Mucosa of descending colon (tissue), 3 donors: ENCODE measurements at regions not wholly inside any gene's neighbourhood (a gene's known extent, or its start where the extent isn't known, plus 50 kb on each side); places are given as distances from the start of the nearest gene placed in this dataset.

ENCODE experiments used
- ATAC-seq: fragments of 200-7000 bp; cut with Tn5 transposase; one replicate; pipeline ENCODE4 v1.9.1; 2020; ENCODE audit warnings: mild to moderate bottlenecking, moderate library complexity
- DNase-seq, 3 donors: peaks; one replicate each; pipeline ENCODE4 v3.0.0-alpha.2; 2020
- H3K36me3 ChIP-seq: fragments of 200-600 bp; one replicate; pipeline ENCODE4 v1.8.0; 2021; ENCODE audit warnings: low read depth, mild to moderate bottlenecking
- H3K4me1 ChIP-seq: fragments of 200-600 bp; one replicate; pipeline ENCODE4 v1.8.0; 2021; ENCODE audit warnings: low read depth, mild to moderate bottlenecking
- H3K4me3 ChIP-seq: fragments of 200-600 bp; one replicate; pipeline ENCODE4 v1.8.0; 2021; ENCODE audit warnings: mild to moderate bottlenecking
- H3K9me3 ChIP-seq: fragments of 200-600 bp; one replicate; pipeline ENCODE4 v1.8.0; 2021; ENCODE audit warnings: mild to moderate bottlenecking
- intact Hi-C, 2 donors: fragments of 100-400 bp; cut with DNase I in 1 of 2; cut with micrococcal nuclease in 1 of 2; formaldehyde crosslinking; loops; one replicate each; pipeline versions ENCODE4 v1.11.0 to v1.11.1; 2022; cut with DNase I, micrococcal nuclease
- TF ChIP-seq, protein P1 (sequence below): fragments of 200-600 bp; IDR thresholded peaks from one replicate; pipeline ENCODE4 v1.8.0; 2022; ENCODE audit warnings: antibody characterized with exemption, mild to moderate bottlenecking
- donor health status: DM: no; HTN: no; CAD: no; lungs with moderate emphysema.
- donor health status: DM: no; HTN: no; CAD: no.
- donor health status: DM: no; HTN: yes; CAD: no.

DNA sequence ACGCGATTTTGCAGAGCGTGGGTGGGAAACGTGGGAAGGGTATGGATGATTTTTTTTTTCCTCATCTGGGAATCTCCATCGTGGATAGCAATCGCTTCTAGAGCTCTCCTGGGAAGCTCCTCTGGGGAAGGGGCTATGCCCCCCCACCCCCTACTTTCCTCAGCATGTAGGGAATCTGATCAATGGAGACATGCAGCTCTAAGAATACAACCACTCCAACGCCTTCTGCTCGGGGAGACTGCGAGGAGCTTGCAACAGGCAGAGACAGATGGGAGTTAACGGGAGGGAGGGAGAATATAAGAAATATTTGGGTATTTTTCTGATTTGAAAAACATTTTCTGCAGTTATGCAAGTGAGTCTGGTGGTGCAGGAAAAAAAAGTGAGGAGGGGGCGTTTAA, 104.6 kb upstream of the HSD17B12 start:
- Histone ChIP-seq H3K4me1 (peaks cover 18% of the 10 kb centered on the region), H3K4me3 (no peak overlapping the region), H3K9me3 (no peaks in the 10 kb centered on the region), H3K36me3 (no peaks in the 10 kb centered on the region)
- DNase-seq, result no peak
- ATAC-seq, result no peak
- intact Hi-C loops, result no loop called here
- TF ChIP-seq, protein P1, sequence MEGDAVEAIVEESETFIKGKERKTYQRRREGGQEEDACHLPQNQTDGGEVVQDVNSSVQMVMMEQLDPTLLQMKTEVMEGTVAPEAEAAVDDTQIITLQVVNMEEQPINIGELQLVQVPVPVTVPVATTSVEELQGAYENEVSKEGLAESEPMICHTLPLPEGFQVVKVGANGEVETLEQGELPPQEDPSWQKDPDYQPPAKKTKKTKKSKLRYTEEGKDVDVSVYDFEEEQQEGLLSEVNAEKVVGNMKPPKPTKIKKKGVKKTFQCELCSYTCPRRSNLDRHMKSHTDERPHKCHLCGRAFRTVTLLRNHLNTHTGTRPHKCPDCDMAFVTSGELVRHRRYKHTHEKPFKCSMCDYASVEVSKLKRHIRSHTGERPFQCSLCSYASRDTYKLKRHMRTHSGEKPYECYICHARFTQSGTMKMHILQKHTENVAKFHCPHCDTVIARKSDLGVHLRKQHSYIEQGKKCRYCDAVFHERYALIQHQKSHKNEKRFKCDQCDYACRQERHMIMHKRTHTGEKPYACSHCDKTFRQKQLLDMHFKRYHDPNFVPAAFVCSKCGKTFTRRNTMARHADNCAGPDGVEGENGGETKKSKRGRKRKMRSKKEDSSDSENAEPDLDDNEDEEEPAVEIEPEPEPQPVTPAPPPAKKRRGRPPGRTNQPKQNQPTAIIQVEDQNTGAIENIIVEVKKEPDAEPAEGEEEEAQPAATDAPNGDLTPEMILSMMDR, result no peak

DNA sequence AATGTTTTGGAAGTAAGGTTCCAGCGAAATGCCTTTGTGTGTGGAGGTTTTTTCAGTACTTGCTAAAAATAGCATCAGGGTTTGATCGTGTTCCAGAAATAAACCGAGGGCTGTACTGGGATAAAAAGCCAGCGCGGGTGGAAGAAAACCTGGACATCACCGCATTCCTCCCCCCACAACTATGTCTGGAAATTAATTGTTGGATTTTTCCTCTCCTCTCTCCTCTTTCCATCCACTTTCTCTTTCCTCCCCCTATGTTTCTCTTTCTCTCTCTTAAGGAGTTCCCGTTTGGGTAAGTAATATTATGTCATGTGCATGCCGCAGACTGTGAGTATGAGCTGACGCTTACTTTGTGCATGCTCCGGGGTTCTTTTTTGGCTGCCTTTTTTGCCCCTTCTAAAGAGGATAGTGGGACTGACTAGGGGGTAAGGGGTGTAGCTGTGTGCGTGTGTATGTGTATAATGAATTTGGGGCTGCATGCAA, 104.2 kb upstream of the HSD17B12 start:
- Histone ChIP-seq H3K4me1 (peaks cover 18% of the 10 kb centered on the region), H3K4me3 (no peak overlapping the region), H3K9me3 (no peaks in the 10 kb centered on the region), H3K36me3 (no peaks in the 10 kb centered on the region)
- intact Hi-C loops, result no loop called here
- DNase-seq (no peak), ATAC-seq (no peak)
- TF ChIP-seq, protein P1, result no peak

DNA sequence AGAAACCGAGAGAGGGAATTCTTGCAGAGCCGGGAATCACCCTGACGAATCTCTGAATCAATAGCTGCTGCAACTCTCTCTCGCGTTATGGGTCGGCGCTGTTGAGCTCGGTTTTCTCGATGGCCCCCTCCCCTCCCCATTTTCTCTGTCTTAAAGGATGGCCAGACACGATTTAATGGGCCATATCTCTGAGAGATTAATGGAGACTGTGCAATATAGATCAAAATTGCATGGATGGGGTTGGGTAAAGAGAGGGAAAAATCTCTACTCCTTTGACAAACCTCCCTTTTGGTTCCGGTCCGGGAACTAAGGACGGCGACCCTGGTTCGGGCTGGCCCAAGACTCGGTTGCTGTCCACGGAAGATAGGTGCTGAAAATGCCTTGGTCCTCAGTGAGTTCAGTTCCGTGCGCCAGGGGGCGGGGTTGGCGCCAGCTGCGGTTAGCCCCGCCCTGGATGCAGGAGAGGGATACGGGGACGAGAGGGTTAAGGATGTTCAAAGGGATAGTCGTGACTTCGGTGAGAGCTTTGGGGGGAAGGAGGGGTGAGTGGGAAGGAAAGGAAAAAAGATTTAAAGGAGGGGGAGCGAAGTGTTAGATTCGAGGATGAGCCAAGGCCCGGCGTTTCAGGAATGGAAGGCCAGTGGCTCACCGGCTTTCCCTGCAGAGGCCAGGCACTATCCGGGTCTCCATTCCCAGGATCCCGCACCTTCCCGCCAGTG, 103.6 kb upstream of the HSD17B12 start:
- intact Hi-C loops, result no loop called here
- H3K4me3 ChIP-seq, result no peak overlapping the region
- peaks cover 18% of the 10 kb centered on the region for H3K4me1 ChIP-seq
- ATAC-seq (peak; percentile 54), DNase-seq (peak in 1 of 3 donors; percentile 58)
- no peaks in the 10 kb centered on the region for H3K36me3 ChIP-seq
- TF ChIP-seq, protein P1, result no peak
- no peaks in the 10 kb centered on the region for H3K9me3 ChIP-seq

DNA sequence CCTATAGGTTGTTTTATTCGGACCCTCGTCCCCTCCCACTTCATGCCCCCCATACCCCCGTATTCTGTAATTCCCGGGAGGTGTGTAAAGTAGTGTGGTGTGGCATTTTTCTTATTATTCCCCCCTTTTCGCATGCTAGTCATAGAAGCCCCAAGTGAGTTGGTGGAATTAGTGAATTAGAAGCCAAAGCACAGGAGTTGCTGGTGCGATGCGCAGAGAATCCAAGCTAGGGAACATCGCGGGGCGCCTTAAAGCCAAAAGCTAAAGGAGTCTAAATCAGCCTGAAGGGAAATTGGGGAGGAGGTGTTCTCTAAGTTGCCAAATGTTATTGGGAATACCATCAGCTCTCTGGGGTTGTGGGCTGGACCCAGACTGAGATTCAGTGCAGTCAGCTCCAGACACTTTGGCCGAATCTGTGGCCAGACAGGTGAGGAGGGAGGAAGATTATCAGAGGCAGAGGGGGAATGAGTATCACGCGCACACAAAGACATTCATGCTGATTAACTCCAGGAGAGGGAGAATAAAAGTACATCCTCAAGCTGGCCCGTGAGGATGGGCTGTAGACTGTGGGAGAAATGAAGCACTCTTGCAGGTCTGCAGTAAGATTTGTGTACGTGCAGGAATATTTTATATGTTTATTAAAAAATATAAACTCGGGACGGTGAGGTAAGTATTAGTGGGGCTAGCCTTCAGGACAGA, 102.8 kb upstream of the HSD17B12 start:
- H3K4me3 ChIP-seq, result no peak overlapping the region
- no peak for DNase-seq
- ATAC-seq, result no peak
- H3K36me3 ChIP-seq, result no peaks in the 10 kb centered on the region
- intact Hi-C loops, result no loop called here
- no peaks in the 10 kb centered on the region for H3K9me3 ChIP-seq
- TF ChIP-seq, protein P1, result no peak
- peaks cover 18% of the 10 kb centered on the region for H3K4me1 ChIP-seq

DNA sequence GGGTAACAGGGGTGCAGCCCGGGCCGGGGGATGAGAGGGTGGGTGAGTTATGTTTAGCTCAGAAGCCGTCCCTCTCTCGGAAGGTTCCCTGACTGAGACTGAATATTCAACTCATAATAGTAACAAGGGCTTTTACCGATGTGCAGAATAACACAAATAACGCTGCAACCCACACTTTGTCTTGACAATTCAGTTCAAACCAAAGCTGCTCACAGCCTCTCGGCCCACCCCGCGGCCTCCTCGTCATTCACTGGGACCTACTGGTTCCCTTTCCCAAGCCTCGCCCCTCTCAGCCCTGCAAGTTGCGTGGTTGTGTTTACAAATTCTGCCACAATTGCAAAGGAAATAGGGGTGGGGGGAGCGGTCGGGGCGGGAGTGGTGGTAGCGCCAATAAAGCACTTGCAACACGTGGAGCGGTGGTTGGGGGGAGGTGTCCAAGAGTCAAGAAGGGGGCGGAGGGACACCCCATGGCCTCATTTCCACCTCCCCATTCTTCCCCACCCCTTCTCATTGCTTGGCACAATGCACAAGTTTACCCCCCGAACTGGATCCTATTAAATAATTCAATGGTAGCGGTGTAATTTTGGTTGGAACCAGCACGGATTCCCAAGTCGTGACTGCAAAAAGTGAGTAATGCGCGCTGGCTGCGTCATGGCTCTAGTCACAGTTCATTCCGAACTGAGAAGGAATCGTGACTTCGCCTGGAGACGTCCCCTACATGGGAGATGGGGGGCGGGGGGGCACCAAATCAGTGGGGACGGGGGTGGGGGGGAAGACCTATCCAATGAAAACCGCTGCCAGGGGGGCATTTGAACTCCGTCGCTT, 102.0 kb upstream of the HSD17B12 start:
- Histone ChIP-seq H3K9me3 (no peaks in the 10 kb centered on the region), H3K4me1 (peaks cover 18% of the 10 kb centered on the region), H3K36me3 (no peaks in the 10 kb centered on the region), H3K4me3 (no peak overlapping the region)
- intact Hi-C loops, result no loop called here
- ATAC-seq (no peak), DNase-seq (no peak)
- TF ChIP-seq, protein P1, result no peak
